GM18498 (cell line): ENCODE measurements at regions not wholly inside any gene's neighbourhood (a gene's known extent, or its start where the extent isn't known, plus 50 kb on each side); places are given as distances from the start of the nearest gene placed in this dataset.
"Not testable (repeated sequence)": the region's sequence is repeated elsewhere in the genome, so short reads cannot be mapped to it uniquely, and the experiment has no call there.

Experiments used
- ATAC-seq: cut with Tn5 transposase; IDR thresholded peaks from one replicate; pipeline ENCODE4 v1.9.1; 2021; ENCODE audit warnings: mild to moderate bottlenecking, moderate library complexity; ENCODE audit not compliant: unreplicated experiment

DNA sequence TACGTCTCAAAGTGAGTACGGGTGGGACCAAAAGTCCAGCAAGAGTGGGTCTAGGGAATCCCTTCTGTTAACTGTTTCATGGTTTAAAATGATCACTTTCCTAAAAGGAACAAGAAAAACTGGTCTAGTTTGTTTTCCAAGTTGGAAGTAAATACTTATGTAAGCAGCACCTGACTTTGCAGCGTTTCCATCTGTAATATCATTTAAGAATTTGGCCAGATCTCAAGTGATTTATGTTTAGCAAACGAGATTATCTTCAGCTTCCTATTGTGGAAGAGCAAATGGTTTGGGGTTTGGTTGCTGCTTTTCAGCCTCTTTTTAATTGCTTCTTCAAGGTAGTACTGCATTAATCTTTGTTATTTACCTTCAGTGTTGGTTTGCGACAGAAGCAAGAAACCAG is 50.4 kb downstream of the FHIP1A start:
- ATAC-seq: no peak

DNA sequence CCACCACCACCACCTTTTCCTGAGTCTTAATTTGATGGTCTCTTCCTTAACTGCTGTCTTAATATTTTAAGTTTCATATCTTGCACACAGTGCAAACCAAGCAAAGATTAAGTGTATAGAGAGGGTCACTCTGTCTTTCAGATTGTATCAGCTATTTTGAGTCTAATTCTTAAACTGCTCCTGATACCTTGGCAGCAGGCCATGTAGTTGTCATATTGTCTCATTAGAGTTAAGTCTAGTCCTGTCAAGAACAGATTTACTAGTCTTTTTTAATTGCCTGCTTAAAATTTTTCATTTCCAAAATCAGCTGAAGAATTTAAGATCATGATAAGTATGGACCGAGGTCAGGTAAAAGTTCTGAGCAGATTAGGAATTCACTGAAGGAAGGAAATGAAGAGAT is 51.5 kb downstream of the FHIP1A start:
- no peak for ATAC-seq

DNA sequence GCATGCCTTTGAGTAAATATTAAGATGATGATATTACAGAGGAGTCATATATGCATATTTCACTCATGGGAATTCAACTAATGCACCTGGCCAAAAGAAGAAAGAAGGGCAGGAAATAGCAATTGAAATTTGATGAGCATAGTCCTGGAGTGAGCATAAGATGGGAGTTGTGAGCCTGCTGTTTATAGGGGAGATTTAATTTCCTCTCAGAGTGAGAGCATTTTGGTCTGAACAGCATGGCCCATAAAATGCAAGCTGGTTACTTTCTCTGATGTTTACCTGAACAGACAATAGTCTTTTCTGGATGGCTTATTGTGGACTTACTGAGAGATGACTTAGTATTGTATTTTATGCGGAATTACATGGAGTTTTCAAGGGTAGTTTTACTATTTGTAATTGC is 53.6 kb downstream of the FHIP1A start:
- no peak for ATAC-seq

DNA sequence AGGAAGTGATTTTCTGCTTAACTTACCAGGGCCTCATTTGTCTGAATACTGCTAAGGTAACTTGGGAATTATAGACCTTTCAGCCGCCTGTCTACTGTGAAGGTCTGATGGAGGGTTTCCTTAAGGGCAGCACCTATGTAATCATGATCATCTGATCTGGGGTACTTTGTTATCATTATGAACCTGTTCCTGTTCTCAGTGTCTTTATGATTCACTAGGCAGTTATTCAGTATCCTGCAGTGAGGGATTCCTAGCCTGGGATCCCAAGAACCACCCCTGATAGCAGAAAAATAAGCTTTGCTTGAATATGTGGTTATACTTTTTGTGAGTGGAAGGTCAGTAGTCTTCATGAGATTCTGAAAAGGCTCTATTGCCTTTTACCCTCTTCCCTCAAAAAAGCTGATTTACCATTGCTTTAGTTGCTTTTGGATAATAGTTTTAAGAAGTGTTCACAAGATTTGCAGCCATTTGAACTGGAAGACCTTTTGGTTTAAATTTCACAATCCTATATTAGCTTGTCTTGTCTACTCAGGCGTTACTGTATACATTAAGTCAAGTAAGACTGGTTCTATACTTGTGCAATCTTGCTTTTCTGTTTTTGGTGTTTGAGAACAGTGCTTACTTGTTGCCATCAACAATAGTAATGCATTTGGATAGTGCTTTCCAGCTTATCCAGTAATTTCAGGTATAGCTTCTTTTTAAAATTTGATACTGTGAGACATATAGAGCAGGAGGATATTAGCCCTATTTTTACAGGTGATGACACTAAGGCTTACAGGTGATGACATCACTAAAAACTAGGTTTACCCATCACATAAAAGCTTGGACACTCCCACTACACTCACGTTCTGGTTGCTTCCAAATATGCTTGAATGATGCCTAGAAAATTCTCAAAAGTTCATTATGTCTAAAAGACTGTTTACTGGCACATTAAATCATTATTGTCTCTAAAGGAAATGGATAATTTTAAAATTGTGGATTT is 60.0 kb downstream of the FHIP1A start:
- no peak for ATAC-seq

DNA sequence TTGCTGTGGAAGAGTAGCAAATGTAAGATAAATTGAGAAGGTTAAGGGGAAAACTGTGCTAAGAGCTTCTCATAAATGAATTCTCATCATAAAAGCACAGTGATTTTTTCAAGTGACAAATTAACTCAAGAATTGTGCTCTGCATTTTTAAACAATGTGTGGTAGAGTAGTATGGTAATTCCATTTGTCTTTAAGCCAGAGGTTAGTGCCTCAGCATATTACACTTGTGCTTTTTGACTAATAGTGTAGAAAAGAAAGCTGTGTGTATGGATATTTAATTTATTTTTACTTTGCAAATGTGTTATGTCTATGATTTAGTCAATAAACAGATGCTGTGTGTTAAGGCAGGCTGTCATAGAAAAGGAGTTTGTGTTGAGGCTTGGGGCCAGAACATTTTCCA is 61.0 kb downstream of the FHIP1A start:
- no peak for ATAC-seq

DNA sequence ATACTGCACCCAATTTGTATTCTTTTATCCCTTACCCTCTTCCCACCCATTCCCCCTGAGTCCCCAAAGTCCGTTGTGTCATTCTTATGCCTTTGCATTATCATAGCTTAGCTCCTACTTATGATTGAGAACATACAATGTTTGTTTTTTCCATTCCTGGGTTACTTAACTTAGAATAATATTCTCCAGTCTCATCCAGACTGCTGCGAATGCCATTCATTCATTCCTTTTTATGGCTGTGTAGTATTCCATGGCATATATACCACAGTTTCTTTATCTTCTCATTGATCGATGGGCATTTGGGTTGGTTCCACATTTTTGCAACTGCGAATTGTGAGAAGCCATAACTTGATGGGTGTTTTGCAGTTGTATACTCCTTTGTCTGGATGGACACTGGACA is 62.8 kb downstream of the FHIP1A start:
- ATAC-seq: no peak

DNA sequence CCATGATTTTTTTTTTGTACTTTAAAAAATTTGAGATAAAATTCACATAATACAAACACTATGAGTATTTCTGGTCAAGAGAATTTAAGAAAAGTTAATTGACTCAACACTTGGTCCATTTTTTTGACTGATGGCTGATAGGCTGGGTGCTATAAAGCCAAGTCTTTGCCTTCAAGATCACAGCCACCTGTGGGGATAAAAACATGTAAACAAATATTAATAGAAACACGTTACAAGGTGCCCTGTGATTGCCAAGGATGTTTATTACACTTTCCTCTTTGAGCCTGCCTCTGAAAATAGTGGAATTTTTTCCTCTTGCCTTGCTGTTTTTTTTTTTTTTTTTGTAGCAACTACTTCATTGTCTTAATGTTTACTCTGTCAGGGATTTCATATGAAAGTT is 63.3 kb downstream of the FHIP1A start:
- no peak for ATAC-seq

DNA sequence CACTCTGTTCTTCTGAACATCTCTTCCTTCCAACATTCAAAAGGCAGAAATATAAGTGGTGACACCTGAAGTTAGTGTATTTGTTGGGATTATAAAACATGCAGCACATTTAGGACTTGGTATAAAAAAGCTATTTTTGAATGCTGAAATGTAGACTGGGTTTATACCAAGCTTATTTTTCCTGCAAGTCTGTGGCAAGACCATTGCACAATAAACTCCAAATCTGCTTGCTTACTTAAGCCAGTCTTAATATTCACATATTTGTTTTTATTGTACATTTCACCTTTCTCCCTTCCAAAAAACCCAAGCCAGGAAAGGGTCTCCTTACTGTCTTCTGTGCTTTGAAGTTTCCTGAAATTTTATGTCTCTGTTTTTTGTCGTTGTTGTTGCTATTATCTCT is 63.7 kb downstream of the FHIP1A start:
- ATAC-seq: no peak

DNA sequence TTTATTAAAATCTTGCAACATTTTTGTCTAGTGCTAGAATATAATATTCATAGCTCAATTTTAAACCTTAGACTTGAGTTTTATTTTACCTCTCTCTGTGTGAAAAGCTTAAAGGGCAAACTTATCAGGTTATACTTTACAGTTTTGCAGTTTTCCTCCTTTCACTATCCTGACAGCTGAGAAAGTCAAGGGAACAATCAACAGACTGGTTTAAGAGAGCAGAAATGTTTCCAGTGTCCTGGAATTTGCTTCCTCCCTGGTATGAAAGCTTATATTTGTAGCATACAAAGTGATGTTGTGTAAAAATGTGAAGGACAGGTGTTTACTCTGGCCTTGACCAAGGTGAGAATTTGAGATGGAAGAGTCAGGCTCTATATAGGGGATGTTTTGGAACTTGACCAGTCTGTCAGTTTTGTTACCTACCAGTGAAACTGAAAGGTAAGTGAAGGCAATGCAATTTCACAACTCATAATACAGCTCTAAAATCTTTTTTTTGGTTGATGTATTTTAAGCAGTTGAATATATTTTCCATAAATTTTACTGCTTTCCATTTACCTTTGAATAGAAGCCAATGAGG is 64.6 kb downstream of the FHIP1A start:
- peak; percentile 47 for ATAC-seq

DNA sequence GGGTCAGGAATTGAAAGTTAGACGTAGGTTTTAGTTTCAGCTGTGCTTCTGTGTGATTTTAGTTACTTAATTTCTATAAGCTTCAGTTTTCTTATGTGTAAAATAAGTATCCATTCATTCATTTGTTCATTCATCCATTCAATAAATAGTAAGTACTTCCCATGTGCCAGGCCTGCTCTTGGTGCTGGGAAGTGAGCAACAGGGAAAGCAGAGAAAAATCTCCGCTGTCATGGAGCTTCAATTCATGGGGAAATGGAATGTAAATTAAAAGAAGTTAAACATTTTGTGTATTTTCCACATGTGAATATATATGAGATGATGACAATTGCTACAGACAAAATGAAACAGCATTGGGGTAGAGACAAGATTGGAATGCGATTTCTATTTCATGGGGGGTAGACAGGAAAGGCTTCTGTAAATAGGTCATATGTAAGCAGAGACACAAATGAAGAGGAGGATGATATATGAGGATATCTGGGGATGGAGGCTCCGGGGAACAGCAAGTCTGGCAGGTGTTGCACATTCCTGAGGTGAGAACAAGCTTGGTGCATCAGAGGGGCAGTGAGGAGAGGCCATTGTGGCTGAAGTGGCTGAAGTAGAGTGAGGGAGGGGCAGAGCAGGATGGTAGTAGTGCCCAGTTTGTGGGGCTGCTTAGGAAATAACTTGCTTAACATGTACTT is 66.2 kb downstream of the FHIP1A start:
- ATAC-seq: no peak

DNA sequence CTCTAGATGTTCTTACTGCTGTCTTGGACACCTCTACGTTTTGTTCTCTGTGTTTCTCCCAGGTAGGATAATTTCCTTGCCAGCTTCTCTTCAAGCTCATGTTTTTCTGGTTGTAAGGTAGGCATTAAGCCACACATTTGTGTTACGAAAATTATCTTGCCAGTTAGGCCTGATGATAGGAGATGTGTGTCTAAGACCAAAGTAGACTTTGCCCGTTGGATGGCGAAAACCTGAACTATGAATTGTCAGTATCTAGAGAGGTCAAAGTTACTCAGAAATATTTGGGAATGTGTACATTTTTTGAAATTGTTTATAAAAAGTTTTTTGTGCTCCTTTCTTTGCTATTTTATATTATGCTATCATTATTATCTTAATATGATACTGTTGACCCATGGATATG is 72.8 kb downstream of the FHIP1A start:
- ATAC-seq: no peak

DNA sequence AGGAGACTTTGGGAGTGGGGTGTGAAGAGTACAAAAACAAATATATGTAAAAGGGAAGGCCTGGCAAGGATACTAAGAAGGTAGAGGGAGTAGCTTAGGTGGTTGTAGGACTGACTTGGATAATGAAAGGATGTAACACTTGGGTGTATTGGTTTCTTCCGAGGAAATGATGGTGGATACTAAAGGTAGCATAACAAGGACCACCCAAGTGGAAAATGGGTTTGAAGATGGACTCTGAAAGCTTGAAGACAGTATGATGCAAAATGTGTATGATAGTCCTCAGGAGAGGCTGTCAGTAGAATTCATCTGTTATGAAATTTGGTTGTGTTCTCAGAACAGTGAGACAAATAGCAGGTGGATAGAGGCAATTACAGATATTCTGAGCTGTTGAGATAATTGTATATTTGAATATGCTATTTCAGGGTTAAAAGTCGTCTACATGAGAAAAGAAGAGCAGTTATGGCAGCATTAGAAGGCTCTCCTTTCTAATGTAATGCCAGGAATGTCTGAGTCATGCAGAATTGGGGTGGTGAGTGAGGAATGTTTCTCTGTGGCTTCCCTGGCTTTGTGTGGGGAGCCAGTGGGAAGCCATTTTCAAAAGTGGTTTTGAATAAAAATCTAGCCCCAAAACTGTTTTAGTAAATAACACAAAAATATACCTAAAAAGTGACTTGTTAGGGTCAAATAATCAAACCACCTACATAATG is 75.6 kb downstream of the FHIP1A start:
- no peak for ATAC-seq

DNA sequence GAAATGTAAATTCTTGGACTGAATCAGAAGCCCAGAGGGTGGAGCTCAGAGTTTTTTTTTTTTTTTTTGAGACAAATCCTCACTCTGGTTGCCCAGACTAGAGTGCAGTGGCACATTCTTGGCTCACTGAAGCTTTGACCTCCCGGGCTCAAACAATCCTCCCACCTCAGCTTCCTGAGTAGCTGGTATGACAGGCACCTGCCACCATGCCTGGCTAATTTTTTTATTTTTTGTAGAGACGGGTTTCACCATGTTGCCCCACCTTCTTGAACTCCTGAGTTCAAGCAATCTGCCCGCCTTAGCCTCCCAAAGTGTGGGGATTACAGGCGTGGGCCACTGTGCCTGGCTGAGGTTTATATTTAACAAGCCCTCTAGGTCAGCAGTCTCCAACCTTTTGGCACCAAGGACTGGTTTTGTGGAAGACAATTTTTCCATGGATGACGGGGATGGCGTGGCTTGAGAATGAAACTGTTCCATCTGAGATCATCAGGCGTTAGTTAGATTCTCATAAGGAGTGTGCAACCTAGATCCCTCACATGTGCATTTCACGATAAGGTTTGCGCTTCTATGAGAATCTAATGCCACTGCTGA is 76.7 kb downstream of the FHIP1A start:
- ATAC-seq: no peak

DNA sequence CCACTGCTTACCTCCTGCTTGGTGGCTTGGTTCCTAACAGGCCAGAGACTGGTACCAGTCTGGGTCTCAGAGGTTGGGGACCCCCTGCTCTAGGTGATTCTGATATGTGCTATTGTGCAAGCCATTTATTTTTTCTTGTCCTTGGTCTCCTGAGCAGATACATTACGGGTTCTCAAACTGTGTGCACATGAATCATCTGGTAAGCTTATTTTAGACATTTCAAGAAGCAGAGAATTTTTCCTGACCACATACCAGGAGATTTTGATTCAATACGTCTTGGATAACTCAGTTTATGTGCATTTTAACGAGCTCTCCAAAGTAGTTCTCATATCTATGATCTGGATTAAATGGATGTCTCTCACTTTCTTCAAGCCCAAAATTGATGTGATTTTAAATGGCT is 77.2 kb downstream of the FHIP1A start:
- no peak for ATAC-seq

DNA sequence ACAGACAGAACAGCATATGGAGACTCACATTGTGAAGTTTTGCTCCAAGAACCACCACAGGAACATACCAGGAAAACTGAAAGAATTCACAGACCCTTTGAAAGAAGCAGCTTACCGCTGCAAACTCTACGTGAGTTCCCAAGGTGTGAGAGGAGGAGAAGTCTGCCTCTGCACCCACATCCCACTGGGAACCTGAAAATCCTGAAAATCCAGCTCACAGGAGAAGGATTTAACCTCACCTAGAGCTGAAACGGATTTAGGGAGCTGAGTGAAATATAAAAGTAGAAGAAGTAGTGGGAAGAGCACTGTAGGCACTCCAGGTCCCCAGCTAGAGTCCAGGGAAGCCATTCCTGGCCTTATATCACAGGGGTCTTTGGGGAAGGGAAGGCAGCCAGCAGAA is 80.0 kb downstream of the FHIP1A start:
- no peak for ATAC-seq

DNA sequence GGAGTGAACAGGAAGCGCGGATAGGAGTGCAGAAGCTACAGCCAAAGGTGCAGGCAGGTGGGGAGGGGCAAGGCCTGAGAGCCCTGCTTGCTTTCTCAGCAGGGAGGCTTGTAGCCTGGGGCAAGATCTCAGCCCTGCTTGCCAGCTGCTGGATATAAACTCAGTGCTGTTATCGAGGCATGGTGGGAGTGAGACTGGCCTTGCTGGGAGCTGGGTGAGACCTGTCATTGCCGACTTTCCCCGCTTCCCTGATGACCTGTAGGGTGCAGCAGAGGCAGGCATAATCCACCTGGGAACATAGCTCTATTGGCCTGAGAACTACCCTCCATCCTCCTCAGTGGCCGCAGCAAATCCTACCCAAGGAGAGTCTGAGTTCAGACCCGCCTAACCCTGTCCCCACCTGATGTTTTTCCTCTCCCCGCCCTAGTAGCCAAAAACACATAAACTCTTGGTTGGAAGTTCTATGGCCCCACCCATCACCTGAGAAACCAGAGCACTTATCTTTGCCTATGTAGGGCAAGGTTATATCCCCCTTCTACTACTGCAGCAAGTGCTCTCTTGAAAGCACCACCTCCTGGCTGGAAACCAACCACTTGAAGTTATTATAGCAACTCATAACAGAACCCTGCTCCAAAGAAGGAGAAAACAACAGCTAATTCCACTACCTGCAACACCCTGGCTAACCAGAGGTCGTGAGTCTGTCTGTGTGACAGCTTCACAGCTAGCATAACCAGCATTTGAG is 80.7 kb downstream of the FHIP1A start:
- ATAC-seq: no peak

DNA sequence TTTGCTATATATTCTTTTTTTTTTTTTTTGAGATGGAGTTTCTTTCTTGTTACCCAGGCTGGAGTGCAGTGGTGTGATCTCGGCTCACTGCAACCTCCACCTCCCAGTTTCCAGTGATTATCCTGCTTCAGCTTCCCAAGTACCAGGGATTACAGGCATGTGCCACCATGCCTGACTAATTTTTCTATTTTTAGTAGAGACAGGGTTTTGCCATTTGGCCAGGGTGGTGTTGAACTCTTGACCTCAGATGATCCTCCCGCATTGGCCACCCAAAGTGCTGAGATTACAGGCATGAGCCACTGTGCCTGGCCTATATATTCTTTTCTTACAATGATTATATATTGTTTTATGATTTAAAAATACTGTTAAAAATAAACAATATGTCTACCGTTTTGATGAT is 86.6 kb downstream of the FHIP1A start:
- ATAC-seq: not testable (repeated sequence)

DNA sequence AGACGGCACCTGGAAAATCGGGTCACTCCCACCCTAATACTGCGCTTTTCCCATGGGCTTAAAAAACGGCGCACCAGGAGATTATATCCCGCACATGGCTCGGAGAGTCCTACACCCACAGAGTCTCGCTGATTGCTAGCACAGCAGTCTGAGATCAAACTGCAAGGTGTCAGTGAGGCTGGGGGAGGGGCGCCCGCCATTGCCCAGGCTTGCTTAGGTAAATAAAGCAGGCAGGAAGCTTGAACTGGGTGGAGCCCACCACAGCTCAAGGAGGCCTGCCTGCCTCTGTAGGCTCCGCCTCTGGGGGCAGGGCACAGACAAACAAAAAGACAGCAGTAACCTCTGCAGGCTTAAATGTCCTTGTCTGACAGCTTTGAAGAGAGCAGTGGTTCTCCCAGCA is 102.6 kb downstream of the FHIP1A start:
- ATAC-seq: not testable (repeated sequence)

DNA sequence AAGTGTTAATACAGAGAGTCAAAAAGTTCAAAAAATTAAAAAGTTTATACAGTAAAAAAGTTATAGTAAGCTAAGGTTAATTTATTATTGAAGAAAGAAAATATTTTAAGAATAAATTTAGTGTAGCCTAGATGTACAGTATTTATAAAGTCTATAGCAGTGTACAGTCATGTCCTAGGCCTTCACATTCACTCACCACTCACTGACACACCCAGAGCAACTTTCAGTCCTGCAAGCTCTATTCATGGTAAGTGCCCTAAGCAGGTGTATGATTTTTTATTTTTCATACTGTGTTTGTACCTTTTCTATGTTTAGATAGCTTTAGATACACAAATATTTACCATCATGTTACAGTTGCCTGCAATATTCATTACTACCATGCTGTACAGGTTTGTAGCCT is 108.9 kb downstream of the FHIP1A start:
- ATAC-seq: no peak

DNA sequence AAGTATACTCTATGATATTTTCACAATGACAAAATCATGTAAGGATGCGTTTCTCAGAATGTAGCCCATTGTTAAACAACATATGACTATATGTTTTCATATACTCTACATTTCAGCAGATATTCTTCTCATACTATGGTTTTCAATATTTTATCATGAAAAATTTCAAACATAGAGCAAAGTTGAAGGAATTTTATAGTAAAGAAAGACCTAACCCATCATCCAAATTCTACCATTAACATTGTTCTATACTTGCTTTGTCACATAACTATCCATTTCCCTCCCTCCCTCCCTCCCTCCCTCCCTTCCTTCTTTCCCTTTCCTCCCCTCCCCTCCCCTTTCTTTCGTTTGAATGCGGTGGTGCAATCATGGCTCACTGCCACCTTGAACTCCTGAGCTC is 109.4 kb downstream of the FHIP1A start:
- no peak for ATAC-seq
